ENCODE measurements at regions not wholly inside any gene's neighbourhood (a gene's known extent, or its start where the extent isn't known, plus 50 kb on each side); places are given as distances from the start of the nearest gene placed in this dataset.
A peak's percentile ranks its signal among the peaks of the same experiment; 100 is the strongest.

DNA sequence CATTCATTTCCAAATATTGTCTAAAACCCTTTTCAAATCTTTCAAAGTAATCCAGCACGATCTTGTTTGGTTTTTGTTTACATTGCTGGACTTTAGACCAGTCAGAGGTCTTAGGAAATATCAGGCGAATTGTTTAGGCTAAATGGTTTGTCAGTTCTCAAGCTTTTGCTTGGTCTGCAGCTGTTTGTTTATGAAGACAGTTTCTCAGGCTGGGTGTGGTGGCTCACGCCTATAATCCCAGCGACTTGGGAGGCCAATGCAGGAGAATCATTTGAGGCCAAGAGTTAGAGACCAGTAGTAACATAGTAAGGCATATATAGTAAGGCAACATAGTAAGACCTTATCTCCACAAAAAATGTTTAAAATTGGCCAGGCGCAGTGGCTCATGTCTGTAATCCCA, 77.5 kb downstream of the DNTTIP2 start:
- TF ChIP-seq, protein P1, sequence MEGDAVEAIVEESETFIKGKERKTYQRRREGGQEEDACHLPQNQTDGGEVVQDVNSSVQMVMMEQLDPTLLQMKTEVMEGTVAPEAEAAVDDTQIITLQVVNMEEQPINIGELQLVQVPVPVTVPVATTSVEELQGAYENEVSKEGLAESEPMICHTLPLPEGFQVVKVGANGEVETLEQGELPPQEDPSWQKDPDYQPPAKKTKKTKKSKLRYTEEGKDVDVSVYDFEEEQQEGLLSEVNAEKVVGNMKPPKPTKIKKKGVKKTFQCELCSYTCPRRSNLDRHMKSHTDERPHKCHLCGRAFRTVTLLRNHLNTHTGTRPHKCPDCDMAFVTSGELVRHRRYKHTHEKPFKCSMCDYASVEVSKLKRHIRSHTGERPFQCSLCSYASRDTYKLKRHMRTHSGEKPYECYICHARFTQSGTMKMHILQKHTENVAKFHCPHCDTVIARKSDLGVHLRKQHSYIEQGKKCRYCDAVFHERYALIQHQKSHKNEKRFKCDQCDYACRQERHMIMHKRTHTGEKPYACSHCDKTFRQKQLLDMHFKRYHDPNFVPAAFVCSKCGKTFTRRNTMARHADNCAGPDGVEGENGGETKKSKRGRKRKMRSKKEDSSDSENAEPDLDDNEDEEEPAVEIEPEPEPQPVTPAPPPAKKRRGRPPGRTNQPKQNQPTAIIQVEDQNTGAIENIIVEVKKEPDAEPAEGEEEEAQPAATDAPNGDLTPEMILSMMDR (IDR thresholded peaks at IDR 0.05; ENCODE audit: insufficient read depth, low read depth, low read length) = no peak
- TF ChIP-seq EZH2 (IDR thresholded peaks at IDR 0.05; ENCODE audit: insufficient read depth, low read length) = no peak
- H3K27ac Mint-ChIP-seq (ENCODE audit: unreplicated experiment) = no peak overlapping the region
- H3K36me3 Mint-ChIP-seq (ENCODE audit: low read depth, unreplicated experiment) = no peaks in the 10 kb centered on the region
- Histone ChIP-seq H3K36me3 (ENCODE audit: insufficient read depth, low read length) (no peaks in the 10 kb centered on the region), H4K20me1 (ENCODE audit: insufficient read depth, low read length) (no peaks in the 10 kb centered on the region), H2AFZ (ENCODE audit: low read depth, low read length) (no peak overlapping the region), H3K9ac (ENCODE audit: low read length) (no peak overlapping the region), H3K79me2 (ENCODE audit: insufficient read depth, low read length) (no peaks in the 10 kb centered on the region), H3K27me3 (ENCODE audit: insufficient read depth, low read length) (no peaks in the 10 kb centered on the region), H3K4me2 (ENCODE audit: low read length) (no peak overlapping the region), H3K9me3 (ENCODE audit: insufficient read depth, low read depth, low read length) (no peaks in the 10 kb centered on the region), H3K4me3 (ENCODE audit: insufficient read depth, low read depth, low read length) (no peak overlapping the region), H3K4me1 (ENCODE audit: insufficient read depth, low read length) (peaks cover 27% of the 10 kb centered on the region), H3K27ac (ENCODE audit: low read depth, low read length) (no peak overlapping the region)
- no peak overlapping the region for H3K4me3 Mint-ChIP-seq (ENCODE audit: unreplicated experiment)
- H3K4me1 Mint-ChIP-seq (ENCODE audit: low read depth, unreplicated experiment) = peaks cover 23% of the 10 kb centered on the region
- FAIRE-seq (no peak), DNase-seq (ENCODE audit: low read depth) (no peak)
- no peaks in the 10 kb centered on the region for H3K27me3 Mint-ChIP-seq (ENCODE audit: low read depth, unreplicated experiment)
- H3K9me3 Mint-ChIP-seq (ENCODE audit: unreplicated experiment) = no peaks in the 10 kb centered on the region

DNA sequence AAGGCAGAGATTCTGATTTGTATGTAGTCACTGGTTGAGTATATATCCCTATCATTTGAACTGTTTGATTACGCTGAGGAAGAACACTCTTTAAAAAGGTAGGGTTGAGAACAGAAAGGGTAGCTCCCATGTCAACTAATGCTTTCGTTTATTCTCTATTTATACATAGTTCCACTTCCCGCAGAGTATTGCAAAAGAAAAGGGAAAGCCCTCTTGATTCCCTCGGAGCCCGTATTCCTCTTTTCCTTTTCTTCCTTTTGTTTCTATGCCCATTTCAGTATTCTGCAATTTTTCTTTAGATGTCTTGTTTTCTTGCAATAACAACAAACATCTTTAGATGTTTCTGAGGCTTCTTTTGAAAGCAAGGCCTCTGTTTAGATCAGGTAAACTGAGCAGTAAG, 78.2 kb downstream of the DNTTIP2 start:
- H3K4me1 Mint-ChIP-seq (ENCODE audit: low read depth, unreplicated experiment) = peaks cover 23% of the 10 kb centered on the region
- Histone ChIP-seq H3K9ac (ENCODE audit: low read length) (no peak overlapping the region), H3K79me2 (ENCODE audit: insufficient read depth, low read length) (no peaks in the 10 kb centered on the region), H3K4me3 (ENCODE audit: insufficient read depth, low read depth, low read length) (no peak overlapping the region), H3K4me2 (ENCODE audit: low read length) (no peak overlapping the region), H3K36me3 (ENCODE audit: insufficient read depth, low read length) (no peaks in the 10 kb centered on the region), H4K20me1 (ENCODE audit: insufficient read depth, low read length) (no peaks in the 10 kb centered on the region), H3K27ac (ENCODE audit: low read depth, low read length) (no peak overlapping the region), H2AFZ (ENCODE audit: low read depth, low read length) (no peak overlapping the region), H3K4me1 (ENCODE audit: insufficient read depth, low read length) (peaks cover 27% of the 10 kb centered on the region), H3K9me3 (ENCODE audit: insufficient read depth, low read depth, low read length) (no peaks in the 10 kb centered on the region), H3K27me3 (ENCODE audit: insufficient read depth, low read length) (no peaks in the 10 kb centered on the region)
- no peaks in the 10 kb centered on the region for H3K27me3 Mint-ChIP-seq (ENCODE audit: low read depth, unreplicated experiment)
- no peak for TF ChIP-seq EZH2 (IDR thresholded peaks at IDR 0.05; ENCODE audit: insufficient read depth, low read length)
- TF ChIP-seq, protein P1 (IDR thresholded peaks at IDR 0.05; ENCODE audit: insufficient read depth, low read depth, low read length) = no peak
- DNase-seq (ENCODE audit: low read depth) = no peak
- no peak overlapping the region for H3K27ac Mint-ChIP-seq (ENCODE audit: unreplicated experiment)
- FAIRE-seq = no peak
- no peak overlapping the region for H3K4me3 Mint-ChIP-seq (ENCODE audit: unreplicated experiment)
- H3K9me3 Mint-ChIP-seq (ENCODE audit: unreplicated experiment) = no peaks in the 10 kb centered on the region
- H3K36me3 Mint-ChIP-seq (ENCODE audit: low read depth, unreplicated experiment) = no peaks in the 10 kb centered on the region

DNA sequence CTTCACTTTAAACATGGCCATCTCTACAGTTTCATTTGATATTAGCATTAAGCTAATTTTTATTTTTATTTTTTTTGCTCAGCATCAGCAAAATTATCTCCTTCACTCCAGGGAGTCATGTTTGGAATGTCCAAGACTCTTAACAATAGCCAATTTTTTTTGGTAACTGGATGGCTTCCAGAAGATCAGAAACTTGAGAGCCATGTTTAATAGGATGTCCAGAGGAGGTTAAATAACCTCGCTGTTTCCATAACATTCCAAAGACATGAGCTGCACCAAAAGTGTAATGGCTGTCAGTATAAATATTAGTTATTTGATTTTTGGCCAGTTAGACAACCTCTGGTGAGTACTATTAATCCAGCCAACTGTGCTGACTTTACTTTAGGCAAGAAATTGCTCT, 80.7 kb downstream of the DNTTIP2 start:
- peak; percentile 9 for FAIRE-seq
- no peaks in the 10 kb centered on the region for H3K36me3 ChIP-seq (ENCODE audit: insufficient read depth, low read length)
- H2AFZ ChIP-seq (ENCODE audit: low read depth, low read length) = no peak overlapping the region
- peaks cover 14% of the 10 kb centered on the region for H3K4me1 ChIP-seq (ENCODE audit: insufficient read depth, low read length)
- H3K4me3 ChIP-seq (ENCODE audit: insufficient read depth, low read depth, low read length) = no peak overlapping the region
- no peaks in the 10 kb centered on the region for H3K36me3 Mint-ChIP-seq (ENCODE audit: low read depth, unreplicated experiment)
- H3K9ac ChIP-seq (ENCODE audit: low read length) = no peak overlapping the region
- DNase-seq (ENCODE audit: low read depth) = peak; percentile 91
- H3K27ac ChIP-seq (ENCODE audit: low read depth, low read length) = peak overlapping the region; percentile 26
- H3K4me3 Mint-ChIP-seq (ENCODE audit: unreplicated experiment) = no peak overlapping the region
- peaks cover 15% of the 10 kb centered on the region for H3K4me1 Mint-ChIP-seq (ENCODE audit: low read depth, unreplicated experiment)
- H3K27me3 Mint-ChIP-seq (ENCODE audit: low read depth, unreplicated experiment) = no peaks in the 10 kb centered on the region
- TF ChIP-seq, protein P1 (IDR thresholded peaks at IDR 0.05; ENCODE audit: insufficient read depth, low read depth, low read length) = no peak
- no peak for TF ChIP-seq EZH2 (IDR thresholded peaks at IDR 0.05; ENCODE audit: insufficient read depth, low read length)
- H3K27me3 ChIP-seq (ENCODE audit: insufficient read depth, low read length) = no peaks in the 10 kb centered on the region
- H4K20me1 ChIP-seq (ENCODE audit: insufficient read depth, low read length) = no peaks in the 10 kb centered on the region
- H3K9me3 ChIP-seq (ENCODE audit: insufficient read depth, low read depth, low read length) = no peaks in the 10 kb centered on the region
- H3K9me3 Mint-ChIP-seq (ENCODE audit: unreplicated experiment) = no peaks in the 10 kb centered on the region
- H3K27ac Mint-ChIP-seq (ENCODE audit: unreplicated experiment) = no peak overlapping the region
- no peaks in the 10 kb centered on the region for H3K79me2 ChIP-seq (ENCODE audit: insufficient read depth, low read length)
- peak overlapping the region; percentile 43 for H3K4me2 ChIP-seq (ENCODE audit: low read length)
